ENCODE measurements at regions not wholly inside any gene's neighbourhood (a gene's known extent, or its start where the extent isn't known, plus 50 kb on each side); places are given as distances from the start of the nearest gene placed in this dataset.

GRCh38 chr9:78972303-78972999 lies 599.3 kb upstream of the TLE4 start:
- TF ChIP-seq CTCF (IDR thresholded peaks at IDR 0.05) (no peak), POLR2A (IDR thresholded peaks at IDR 0.05) (no peak)
